Esophagus mucosa (tissue), 1 donor: ENCODE measurements at regions not wholly inside any gene's neighbourhood (a gene's known extent, or its start where the extent isn't known, plus 50 kb on each side); places are given as distances from the start of the nearest gene placed in this dataset.
"Not testable (repeated sequence)": the region's sequence is repeated elsewhere in the genome, so short reads cannot be mapped to it uniquely, and the experiment has no call there.

Experiments used
- ATAC-seq: fragments of 200-7000 bp; cut with Tn5 transposase; one replicate; pipeline ENCODE4 v1.9.1; 2020
- donor health status: DM: yes; HTN: yes; CAD: no.

- ATAC-seq = peak; percentile 91
Observed at GRCh38 chr3:152621967-152622810, 212.7 kb upstream of the P2RY1 start.

- no peak for ATAC-seq
Observed at GRCh38 chr3:152622811-152623167, 212.1 kb upstream of the P2RY1 start.

GRCh38 chr3:152623286-152623911 lies 211.5 kb upstream of the P2RY1 start:
- ATAC-seq = no peak

- peak; percentile 80 for ATAC-seq
Observed at GRCh38 chr3:152626226-152626625, 208.7 kb upstream of the P2RY1 start.

- no peak for ATAC-seq
Observed at GRCh38 chr3:152628496-152628895, 206.4 kb upstream of the P2RY1 start.

GRCh38 chr3:152629363-152630122 lies 205.4 kb upstream of the P2RY1 start:
- ATAC-seq = no peak

GRCh38 chr3:152635389-152635788 lies 199.5 kb upstream of the P2RY1 start:
- ATAC-seq = no peak

- ATAC-seq = no peak
Observed at GRCh38 chr3:152636651-152637050, 198.3 kb upstream of the P2RY1 start.

- no peak for ATAC-seq
Observed at GRCh38 chr3:152638214-152638613, 196.7 kb upstream of the P2RY1 start.

GRCh38 chr3:152638707-152639450 lies 196.1 kb upstream of the P2RY1 start:
- peak; percentile 93 for ATAC-seq

- ATAC-seq = no peak
Observed at GRCh38 chr3:152641198-152641597, 193.7 kb upstream of the P2RY1 start.

- no peak for ATAC-seq
Observed at GRCh38 chr3:152642658-152643057, 192.3 kb upstream of the P2RY1 start.

- no peak for ATAC-seq
Observed at GRCh38 chr3:152644478-152644877, 190.5 kb upstream of the P2RY1 start.

- ATAC-seq = no peak
Observed at GRCh38 chr3:152646004-152646403, 188.9 kb upstream of the P2RY1 start.

- ATAC-seq = no peak
Observed at GRCh38 chr3:152650177-152650576, 184.8 kb upstream of the P2RY1 start.

- not testable (repeated sequence) for ATAC-seq
Observed at GRCh38 chr3:152650923-152651322, 184.0 kb upstream of the P2RY1 start.

GRCh38 chr3:152656214-152656971 lies 178.5 kb upstream of the P2RY1 start:
- no peak for ATAC-seq

- ATAC-seq = no peak
Observed at GRCh38 chr3:152656972-152657355, 178.0 kb upstream of the P2RY1 start.

GRCh38 chr3:152658977-152659720 lies 175.8 kb upstream of the P2RY1 start:
- ATAC-seq = no peak

GRCh38 chr3:152662157-152662556 lies 172.8 kb upstream of the P2RY1 start:
- ATAC-seq = no peak

GRCh38 chr3:152664766-152665165 lies 170.2 kb upstream of the P2RY1 start:
- no peak for ATAC-seq
